HL-60 (cell line): ENCODE measurements at regions not wholly inside any gene's neighbourhood (a gene's known extent, or its start where the extent isn't known, plus 50 kb on each side); places are given as distances from the start of the nearest gene placed in this dataset.
"Not testable (repeated sequence)": the region's sequence is repeated elsewhere in the genome, so short reads cannot be mapped to it uniquely, and the experiment has no call there.

ENCODE experiments used
- DNase-seq, 2 experiments: peaks; one replicate each; pipeline ENCODE4 v3.0.0-alpha.2; 2010 to 2020; ENCODE audit warnings: low read depth in 1 of 2, low spot score in 1 of 2
- H3K27ac ChIP-seq: fragments of 250-450 bp; sonication (Bioruptor Pico); replicated peaks from 2 replicates; pipeline ENCODE4 v1.5.1; 2020; ENCODE audit warnings: mild to moderate bottlenecking, moderate library complexity
- H3K27me3 ChIP-seq: fragments of 250-450 bp; sonication (Bioruptor Pico); 2 replicates; pipeline ENCODE4 v1.5.1; 2021; ENCODE audit warnings: mild to moderate bottlenecking, moderate library complexity; ENCODE audit not compliant: insufficient read depth, poor library complexity, severe bottlenecking
- H3K4me3 ChIP-seq: replicated peaks from 2 replicates; pipeline ENCODE4 v1.5.1; 2011; ENCODE audit warnings: mild to moderate bottlenecking, control low read depth, low read length; ENCODE audit not compliant: insufficient read depth
- CTCF ChIP-seq: IDR thresholded peaks from one replicate; pipeline ENCODE4 v1.5.1; 2011; ENCODE audit warnings: low read length, control low read depth, inconsistent platforms; ENCODE audit not compliant: insufficient read depth
- GABPA ChIP-seq: IDR thresholded peaks from 2 replicates; pipeline ENCODE4 v1.6.1; 2012; ENCODE audit warnings: low read depth
- POLR2AphosphoS5 ChIP-seq: IDR thresholded peaks from 2 replicates; pipeline ENCODE4 v1.6.1; 2012; ENCODE audit warnings: low read depth
- REST ChIP-seq: IDR thresholded peaks from 2 replicates; pipeline ENCODE4 v1.6.1; 2012; ENCODE audit warnings: low read depth; ENCODE audit not compliant: insufficient replicate concordance
- SPI1 ChIP-seq: IDR thresholded peaks from 2 replicates; pipeline ENCODE4 v1.6.1; 2012; ENCODE audit warnings: low read depth, mild to moderate bottlenecking, borderline replicate concordance

GRCh38 chr4:189809839-189810238 is 130.8 kb upstream of the FRG1 start:
- no peak for TF ChIP-seq SPI1
- no peak for TF ChIP-seq CTCF
- TF ChIP-seq POLR2AphosphoS5, result no peak
- TF ChIP-seq GABPA, result no peak
- TF ChIP-seq REST, result no peak
- no peak overlapping the region for H3K4me3 ChIP-seq
- no peaks in the 10 kb centered on the region for H3K27me3 ChIP-seq
- no peak for DNase-seq
- no peak overlapping the region for H3K27ac ChIP-seq

GRCh38 chr4:189810318-189811181 is 130.1 kb upstream of the FRG1 start:
- H3K27me3 ChIP-seq, H3K27ac ChIP-seq, DNase-seq, H3K4me3 ChIP-seq: not testable (repeated sequence)

GRCh38 chr4:189815404-189816192 is 125.1 kb upstream of the FRG1 start:
- no peak for TF ChIP-seq CTCF
- TF ChIP-seq SPI1, result no peak
- TF ChIP-seq GABPA, result no peak
- Histone ChIP-seq H3K27ac (no peak overlapping the region), H3K27me3 (no peaks in the 10 kb centered on the region), H3K4me3 (no peak overlapping the region)
- no peak for DNase-seq

- TF ChIP-seq CTCF (no peak), REST (no peak), SPI1 (no peak), POLR2AphosphoS5 (no peak), GABPA (no peak)
- H3K27me3 ChIP-seq, result no peaks in the 10 kb centered on the region
- no peak overlapping the region for H3K4me3 ChIP-seq
- DNase-seq, result no peak
- no peak overlapping the region for H3K27ac ChIP-seq
These were observed 118.3 kb upstream of the FRG1 start for GRCh38 chr4:189822326-189822725.
